T-helper 1 cell treated with Interleukin-12 subunit alpha and Interleukin-12 subunit beta and Interleukin-4 antibody, amounts not matched to agents 30 μg/mL and 1 μg/mL, for 36 hours (primary cell): ENCODE measurements at regions not wholly inside any gene's neighbourhood (a gene's known extent, or its start where the extent isn't known, plus 50 kb on each side); places are given as distances from the start of the nearest gene placed in this dataset.

Experiments used
- H3K27ac Mint-ChIP-seq: one replicate; pipeline ENCODE4 v1.8.0; 2021; ENCODE audit warnings: mild to moderate bottlenecking, mixed read lengths
- H3K27me3 Mint-ChIP-seq: one replicate; pipeline ENCODE4 v1.8.0; 2021; ENCODE audit warnings: low read depth, mixed read lengths
- H3K36me3 Mint-ChIP-seq: one replicate; pipeline ENCODE4 v1.8.0; 2021; ENCODE audit warnings: low read depth, mixed read lengths
- H3K4me1 Mint-ChIP-seq: one replicate; pipeline ENCODE4 v1.8.0; 2021; ENCODE audit warnings: low read depth, mixed read lengths
- H3K4me3 Mint-ChIP-seq: one replicate; pipeline ENCODE4 v1.8.0; 2021; ENCODE audit warnings: mild to moderate bottlenecking, moderate library complexity, mixed read lengths
- H3K9me3 Mint-ChIP-seq: one replicate; pipeline ENCODE4 v1.8.0; 2021; ENCODE audit warnings: mixed read lengths

- Mint-ChIP-seq H3K4me3 (no peak overlapping the region), H3K9me3 (peaks cover 17% of the 10 kb centered on the region), H3K27me3 (no peaks in the 10 kb centered on the region), H3K4me1 (peaks cover 9% of the 10 kb centered on the region), H3K27ac (no peak overlapping the region), H3K36me3 (peaks cover 11% of the 10 kb centered on the region)
These were observed 132.3 kb upstream of the ANK3 start for GRCh38 chr10:60521974-60522405.

GRCh38 chr10:60518745-60519144 lies 129.1 kb upstream of the ANK3 start:
- Mint-ChIP-seq H3K36me3 (peaks cover 9% of the 10 kb centered on the region), H3K4me1 (peaks cover 11% of the 10 kb centered on the region), H3K4me3 (no peak overlapping the region), H3K27me3 (no peaks in the 10 kb centered on the region), H3K27ac (no peak overlapping the region), H3K9me3 (peaks cover 5% of the 10 kb centered on the region)

GRCh38 chr10:60517805-60518204 lies 128.1 kb upstream of the ANK3 start:
- H3K4me3 Mint-ChIP-seq, result no peak overlapping the region
- peaks cover 16% of the 10 kb centered on the region for H3K4me1 Mint-ChIP-seq
- no peaks in the 10 kb centered on the region for H3K27me3 Mint-ChIP-seq
- peaks cover 3% of the 10 kb centered on the region for H3K9me3 Mint-ChIP-seq
- no peak overlapping the region for H3K27ac Mint-ChIP-seq
- peaks cover 9% of the 10 kb centered on the region for H3K36me3 Mint-ChIP-seq

GRCh38 chr10:60513281-60513680 lies 123.6 kb upstream of the ANK3 start:
- Mint-ChIP-seq H3K4me3 (no peak overlapping the region), H3K27me3 (no peaks in the 10 kb centered on the region), H3K4me1 (peaks cover 14% of the 10 kb centered on the region), H3K9me3 (no peaks in the 10 kb centered on the region), H3K36me3 (peaks cover 1% of the 10 kb centered on the region), H3K27ac (no peak overlapping the region)

GRCh38 chr10:60511477-60512229 lies 122.0 kb upstream of the ANK3 start:
- H3K36me3 Mint-ChIP-seq, result peaks cover 3% of the 10 kb centered on the region
- no peaks in the 10 kb centered on the region for H3K27me3 Mint-ChIP-seq

GRCh38 chr10:60508831-60509230 lies 119.2 kb upstream of the ANK3 start:
- Mint-ChIP-seq H3K27me3 (no peaks in the 10 kb centered on the region), H3K4me1 (peaks cover 16% of the 10 kb centered on the region), H3K9me3 (no peaks in the 10 kb centered on the region), H3K4me3 (no peak overlapping the region), H3K36me3 (peaks cover 8% of the 10 kb centered on the region), H3K27ac (no peak overlapping the region)

More at GRCh38 chr10:60511477-60512229, 122.0 kb upstream of the ANK3 start:
- no peak overlapping the region for H3K4me3 Mint-ChIP-seq
- H3K27ac Mint-ChIP-seq, result no peak overlapping the region
- no peaks in the 10 kb centered on the region for H3K9me3 Mint-ChIP-seq
- H3K4me1 Mint-ChIP-seq, result peaks cover 18% of the 10 kb centered on the region

GRCh38 chr10:60508037-60508436 lies 118.4 kb upstream of the ANK3 start:
- Mint-ChIP-seq H3K4me1 (peaks cover 10% of the 10 kb centered on the region), H3K36me3 (peaks cover 9% of the 10 kb centered on the region), H3K9me3 (no peaks in the 10 kb centered on the region), H3K27ac (no peak overlapping the region), H3K27me3 (no peaks in the 10 kb centered on the region), H3K4me3 (no peak overlapping the region)

- Mint-ChIP-seq H3K4me1 (peaks cover 5% of the 10 kb centered on the region), H3K36me3 (peaks cover 10% of the 10 kb centered on the region), H3K4me3 (no peak overlapping the region), H3K27ac (no peak overlapping the region), H3K9me3 (no peaks in the 10 kb centered on the region), H3K27me3 (no peaks in the 10 kb centered on the region)
These were observed 112.9 kb upstream of the ANK3 start for GRCh38 chr10:60502621-60503020.

GRCh38 chr10:60498985-60499384 lies 109.3 kb upstream of the ANK3 start:
- peaks cover 5% of the 10 kb centered on the region for H3K36me3 Mint-ChIP-seq
- H3K4me1 Mint-ChIP-seq, result peaks cover 5% of the 10 kb centered on the region
- H3K27me3 Mint-ChIP-seq, result no peaks in the 10 kb centered on the region
- no peak overlapping the region for H3K27ac Mint-ChIP-seq
- no peaks in the 10 kb centered on the region for H3K9me3 Mint-ChIP-seq
- no peak overlapping the region for H3K4me3 Mint-ChIP-seq

GRCh38 chr10:60497364-60497763 lies 107.7 kb upstream of the ANK3 start:
- Mint-ChIP-seq H3K4me3 (no peak overlapping the region), H3K27me3 (no peaks in the 10 kb centered on the region), H3K4me1 (peaks cover 8% of the 10 kb centered on the region), H3K9me3 (no peaks in the 10 kb centered on the region), H3K27ac (no peak overlapping the region), H3K36me3 (peaks cover 8% of the 10 kb centered on the region)

GRCh38 chr10:60496181-60496580 lies 106.5 kb upstream of the ANK3 start:
- H3K27ac Mint-ChIP-seq, result no peak overlapping the region
- no peaks in the 10 kb centered on the region for H3K9me3 Mint-ChIP-seq
- no peak overlapping the region for H3K4me3 Mint-ChIP-seq
- peaks cover 8% of the 10 kb centered on the region for H3K36me3 Mint-ChIP-seq
- no peaks in the 10 kb centered on the region for H3K27me3 Mint-ChIP-seq
- H3K4me1 Mint-ChIP-seq, result peaks cover 8% of the 10 kb centered on the region

- no peaks in the 10 kb centered on the region for H3K9me3 Mint-ChIP-seq
- H3K4me3 Mint-ChIP-seq, result no peak overlapping the region
These were observed 105.8 kb upstream of the ANK3 start for GRCh38 chr10:60495338-60496055.

GRCh38 chr10:60494774-60495173 lies 105.1 kb upstream of the ANK3 start:
- Mint-ChIP-seq H3K4me3 (no peak overlapping the region), H3K27me3 (no peaks in the 10 kb centered on the region), H3K4me1 (peaks cover 11% of the 10 kb centered on the region), H3K36me3 (peaks cover 5% of the 10 kb centered on the region), H3K9me3 (no peaks in the 10 kb centered on the region), H3K27ac (no peak overlapping the region)

More at GRCh38 chr10:60495338-60496055, 105.8 kb upstream of the ANK3 start:
- Mint-ChIP-seq H3K4me1 (peaks cover 6% of the 10 kb centered on the region), H3K27ac (no peak overlapping the region), H3K36me3 (peaks cover 5% of the 10 kb centered on the region), H3K27me3 (no peaks in the 10 kb centered on the region)

- H3K4me3 Mint-ChIP-seq, result no peak overlapping the region
- H3K9me3 Mint-ChIP-seq, result no peaks in the 10 kb centered on the region
- H3K27ac Mint-ChIP-seq, result no peak overlapping the region
These were observed 101.5 kb upstream of the ANK3 start for GRCh38 chr10:60491162-60491561.

GRCh38 chr10:60490013-60490412 lies 100.3 kb upstream of the ANK3 start:
- peaks cover 12% of the 10 kb centered on the region for H3K36me3 Mint-ChIP-seq
- peaks cover 10% of the 10 kb centered on the region for H3K4me1 Mint-ChIP-seq
- H3K4me3 Mint-ChIP-seq, result no peak overlapping the region
- no peaks in the 10 kb centered on the region for H3K9me3 Mint-ChIP-seq
- H3K27me3 Mint-ChIP-seq, result no peaks in the 10 kb centered on the region
- no peak overlapping the region for H3K27ac Mint-ChIP-seq

More at GRCh38 chr10:60491162-60491561, 101.5 kb upstream of the ANK3 start:
- Mint-ChIP-seq H3K4me1 (peaks cover 10% of the 10 kb centered on the region), H3K36me3 (peaks cover 10% of the 10 kb centered on the region), H3K27me3 (no peaks in the 10 kb centered on the region)
